Right forelimb (tissue), 1 donor: ENCODE measurements at regions not wholly inside any gene's neighbourhood (a gene's known extent, or its start where the extent isn't known, plus 50 kb on each side); places are given as distances from the start of the nearest gene placed in this dataset.

Experiments
- DNase-seq: peaks from one replicate; pipeline ENCODE4 v3.0.0-alpha.2; 2018

DNA sequence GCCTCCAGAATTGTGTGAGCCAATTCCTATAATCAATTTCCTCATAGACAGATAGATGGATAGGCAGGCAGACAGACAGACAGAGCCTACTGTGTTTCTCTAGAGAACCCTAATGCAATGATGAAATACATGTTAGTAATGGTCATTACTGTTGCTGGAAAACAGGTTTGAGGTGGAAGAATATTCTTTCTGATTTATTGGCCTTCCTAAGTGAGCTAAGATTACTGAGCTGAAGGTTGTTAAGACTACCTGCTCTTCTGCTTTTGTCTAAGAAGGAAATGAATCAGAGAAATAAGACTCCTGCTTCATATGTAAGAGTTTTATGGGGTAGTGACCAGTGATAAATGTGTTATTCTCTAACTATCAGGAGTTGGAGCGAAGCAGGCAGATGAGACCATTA is 219.9 kb downstream of the ELAVL2 start:
- no peak for DNase-seq

DNA sequence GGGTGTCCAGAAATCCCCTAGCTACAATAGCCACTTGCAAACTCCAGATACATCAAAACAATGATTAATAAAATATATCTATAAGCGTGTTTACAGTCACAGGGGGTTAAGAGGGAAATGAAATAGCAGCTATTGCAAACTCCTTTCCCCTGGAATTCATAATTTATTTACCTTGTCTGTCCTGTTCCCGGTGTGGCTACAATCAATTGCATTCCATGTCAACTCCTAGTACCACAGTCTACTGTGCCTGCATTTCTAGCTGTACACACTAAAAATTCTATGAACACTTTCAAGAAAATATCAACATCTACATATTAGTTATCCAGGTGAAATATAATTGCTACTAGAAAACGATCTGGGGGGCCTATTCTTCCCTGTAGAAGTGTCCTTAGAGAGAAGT is 217.6 kb downstream of the ELAVL2 start:
- DNase-seq, result no peak

DNA sequence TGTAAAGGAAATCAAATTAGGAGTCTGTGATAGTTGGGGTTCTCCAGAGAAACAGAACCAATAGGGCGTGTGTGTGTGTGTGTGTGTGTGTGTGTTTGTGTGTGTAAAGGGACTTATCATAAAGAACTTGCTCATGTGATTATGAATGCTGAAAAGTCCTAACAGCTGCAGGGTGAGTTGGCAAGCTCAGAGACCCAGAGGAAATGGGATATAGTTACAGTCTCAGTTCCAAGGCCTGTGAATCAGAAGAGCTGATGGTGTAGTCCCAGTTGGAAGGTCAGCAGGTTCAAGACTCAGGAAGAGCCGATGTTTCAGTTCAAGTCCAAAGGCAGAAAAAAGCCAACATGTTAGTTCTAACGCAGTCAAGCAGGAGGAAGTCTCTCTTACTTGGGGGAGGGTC is 214.2 kb downstream of the ELAVL2 start:
- peak; percentile 54 for DNase-seq

DNA sequence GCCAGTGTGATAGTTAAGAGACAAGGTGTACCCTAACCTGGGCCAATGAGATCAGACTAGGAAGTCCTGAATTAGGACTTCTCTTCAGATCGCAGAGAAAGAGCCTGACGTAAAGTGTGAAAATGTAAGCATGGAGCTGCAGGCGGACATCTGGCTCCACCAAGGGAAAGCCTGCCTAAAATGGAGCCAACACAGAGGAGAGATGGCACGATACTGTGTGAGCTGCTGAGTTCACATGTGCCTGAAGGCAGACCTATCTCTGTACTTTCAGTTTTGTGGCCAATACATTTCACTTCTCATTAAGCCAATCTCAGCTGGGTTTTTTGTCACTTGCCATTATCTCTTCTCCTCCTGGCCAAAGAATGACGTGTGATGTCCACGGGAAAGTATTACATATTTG is 210.5 kb downstream of the ELAVL2 start:
- no peak for DNase-seq

DNA sequence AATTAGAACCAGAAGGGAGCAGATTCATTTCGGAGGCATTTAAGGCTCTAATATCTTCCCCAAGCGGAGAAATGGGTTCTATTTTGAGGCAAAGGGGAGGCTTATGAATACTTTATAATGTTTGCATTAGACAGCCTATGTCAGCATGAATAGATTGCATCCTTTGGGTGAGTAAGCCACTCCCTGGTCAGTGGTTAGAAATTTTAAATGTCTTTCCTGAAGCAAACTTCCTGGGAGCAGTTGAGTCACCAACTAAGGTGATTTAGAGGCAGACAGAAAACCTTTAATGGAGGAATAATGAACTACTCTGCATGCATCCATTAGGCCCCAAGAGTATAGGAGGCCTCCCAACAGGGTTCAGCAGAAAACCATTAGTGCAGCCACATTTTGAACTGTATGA is 204.9 kb downstream of the ELAVL2 start:
- DNase-seq, result no peak

DNA sequence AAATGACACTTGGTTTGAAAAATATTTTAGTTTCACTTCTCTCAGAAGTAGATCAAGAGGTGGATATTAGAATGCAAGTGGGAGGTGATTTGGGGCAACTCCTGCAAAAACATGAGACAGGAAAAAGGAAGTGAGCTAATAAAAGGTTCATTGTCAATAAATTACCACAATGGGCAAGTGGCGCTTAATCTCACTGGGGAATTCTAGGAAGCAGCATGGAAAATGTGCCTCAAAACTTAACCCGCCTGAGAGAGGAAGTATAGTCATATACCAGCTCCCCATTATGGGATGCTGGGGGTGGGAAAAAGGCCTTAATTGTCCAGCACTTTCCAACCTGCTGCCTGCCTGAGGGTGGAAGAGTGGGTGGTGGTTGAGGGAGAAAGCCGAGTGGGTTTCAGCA is 204.1 kb downstream of the ELAVL2 start:
- no peak for DNase-seq

DNA sequence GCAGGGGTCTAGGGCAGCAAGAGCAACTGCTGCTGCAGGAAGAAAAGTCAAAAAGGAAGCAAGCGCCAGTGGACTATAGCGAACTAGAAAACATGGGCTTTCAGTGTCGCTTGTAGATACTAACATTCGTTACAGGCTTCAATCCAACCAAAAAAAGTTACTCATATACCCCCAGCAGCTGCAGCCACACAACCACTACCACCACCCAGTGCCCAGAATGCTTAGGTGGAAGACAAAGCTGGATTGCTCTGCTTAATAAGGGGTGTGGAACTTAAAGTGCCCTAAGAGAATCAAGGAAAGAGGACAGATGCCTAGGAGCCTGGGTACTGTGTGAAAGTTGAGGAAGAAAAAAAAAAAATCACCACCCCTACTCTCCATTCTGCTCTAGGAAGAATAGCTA is 203.6 kb downstream of the ELAVL2 start:
- no peak for DNase-seq

DNA sequence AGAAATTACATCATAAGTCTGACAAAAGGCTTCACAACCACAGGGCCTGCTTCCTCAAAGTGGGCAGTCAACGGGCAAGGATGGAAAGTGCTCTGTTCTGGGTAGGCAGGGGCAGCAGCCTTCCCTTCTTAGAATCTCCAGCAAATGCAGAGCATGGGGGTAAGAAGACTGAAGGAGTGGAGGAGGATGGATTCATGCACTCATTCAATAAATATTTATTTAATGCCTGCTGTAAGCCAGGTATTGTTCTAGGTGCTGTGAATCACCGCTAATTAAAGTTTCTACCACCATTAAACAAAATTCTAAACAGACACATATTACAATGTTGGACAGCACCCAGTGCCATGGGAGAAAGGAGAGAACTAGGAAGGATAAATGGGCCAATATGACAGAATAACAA is 195.6 kb downstream of the ELAVL2 start:
- DNase-seq, result no peak

DNA sequence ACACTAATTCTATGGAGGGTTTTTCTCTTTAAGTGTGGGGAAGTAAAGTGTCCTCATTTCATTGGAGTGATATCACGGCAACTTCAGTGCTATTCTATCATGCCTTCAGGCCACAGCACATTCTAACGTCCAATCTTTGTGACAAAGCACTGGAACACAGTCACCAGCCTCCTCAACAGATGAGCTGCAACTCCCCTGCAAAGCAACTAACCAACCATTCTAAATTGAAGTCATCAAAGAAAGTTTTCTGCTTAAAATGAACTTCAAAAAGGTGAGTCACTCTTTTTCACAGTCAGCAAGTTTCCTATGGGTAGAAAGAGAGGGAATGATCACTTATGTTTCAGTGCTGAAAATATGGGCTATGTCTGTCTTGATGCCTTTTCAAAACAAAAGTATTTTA is 190.8 kb downstream of the ELAVL2 start:
- DNase-seq, result no peak

DNA sequence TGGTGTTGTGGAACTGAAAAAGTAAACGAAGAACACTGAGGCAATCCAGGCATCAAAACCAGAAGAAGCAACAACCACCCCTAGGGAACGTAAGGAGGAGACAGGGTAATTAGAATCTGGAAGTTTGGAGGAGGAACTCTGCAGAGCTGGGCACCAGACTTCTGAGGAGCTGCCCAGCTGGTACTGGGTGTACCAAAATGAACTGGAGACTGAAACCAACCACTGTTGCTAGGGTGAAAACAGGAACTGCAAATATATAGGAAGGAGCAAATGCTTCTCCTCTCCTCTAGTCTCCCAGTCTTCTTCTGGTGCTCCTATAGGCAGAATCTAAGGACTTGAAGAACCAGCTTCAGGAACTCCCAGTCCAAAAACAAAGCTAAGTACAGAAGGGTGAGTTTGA is 189.8 kb downstream of the ELAVL2 start:
- DNase-seq, result no peak

DNA sequence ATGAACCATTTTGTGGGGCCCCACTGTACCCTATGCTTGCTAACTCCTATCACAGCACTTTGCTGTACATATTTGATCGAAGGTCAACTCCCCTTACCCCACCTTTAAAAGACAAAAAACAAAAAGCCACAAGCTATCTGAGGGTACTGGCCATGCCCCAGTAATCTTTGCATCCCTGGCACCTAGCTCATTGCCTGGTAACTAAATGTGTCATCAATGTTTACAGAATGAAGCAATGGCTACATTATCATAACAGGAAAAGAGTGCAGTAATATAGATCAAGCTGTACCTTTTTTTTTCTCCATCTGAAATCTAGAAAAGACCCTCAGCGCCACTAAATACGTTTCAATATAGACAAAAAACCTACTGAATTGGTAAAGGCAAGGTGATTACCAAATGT is 188.0 kb downstream of the ELAVL2 start:
- DNase-seq, result no peak

DNA sequence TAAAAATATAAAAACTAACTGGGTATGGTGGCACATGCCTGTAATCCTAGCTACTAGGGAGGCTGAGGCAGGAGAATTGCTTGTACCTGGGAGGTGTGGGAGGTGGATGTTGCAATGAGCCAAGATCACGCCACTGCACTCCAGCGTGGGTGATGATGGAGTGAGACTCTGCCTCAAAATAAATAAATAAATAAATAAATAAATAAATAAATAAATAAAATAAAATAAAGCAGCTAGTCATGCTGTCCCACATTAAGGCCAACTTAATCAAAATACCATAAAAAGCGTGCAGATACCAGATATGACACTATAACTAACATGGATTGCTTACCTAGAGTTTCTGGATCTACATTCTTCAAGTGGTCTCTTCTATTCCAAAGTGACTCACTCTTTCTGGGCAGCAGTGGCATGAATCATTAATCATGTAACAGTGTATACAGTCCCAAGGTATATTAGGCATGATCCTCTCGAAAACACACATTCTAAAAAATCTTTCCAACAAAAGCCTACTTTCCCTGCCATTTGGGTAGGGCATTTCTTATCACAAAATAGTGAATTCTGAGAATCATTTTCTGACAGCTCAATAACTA is 187.1 kb downstream of the ELAVL2 start:
- no peak for DNase-seq
